ENCODE measurements at regions not wholly inside any gene's neighbourhood (a gene's known extent, or its start where the extent isn't known, plus 50 kb on each side); places are given as distances from the start of the nearest gene placed in this dataset.

DNA sequence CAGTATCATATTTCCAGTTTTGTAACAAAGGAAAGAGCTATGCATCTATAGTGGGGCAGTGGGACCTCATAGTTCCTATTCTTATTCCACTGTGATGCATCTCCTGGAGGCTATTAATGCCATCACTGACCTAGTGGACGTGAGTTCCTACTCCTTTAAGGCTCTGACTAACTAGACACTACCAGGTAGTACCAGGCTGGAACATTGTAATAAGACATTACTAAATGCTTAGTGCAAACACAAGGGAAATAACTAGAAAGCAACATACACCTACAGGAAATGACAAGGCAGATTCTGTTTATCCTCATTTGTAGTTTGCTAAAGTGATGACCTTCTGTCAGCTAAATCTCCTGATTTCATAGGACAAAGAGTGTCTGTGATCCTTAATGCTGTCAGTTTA lies 192.5 kb downstream of the POSTN start:
- DNase-seq = no peak

DNA sequence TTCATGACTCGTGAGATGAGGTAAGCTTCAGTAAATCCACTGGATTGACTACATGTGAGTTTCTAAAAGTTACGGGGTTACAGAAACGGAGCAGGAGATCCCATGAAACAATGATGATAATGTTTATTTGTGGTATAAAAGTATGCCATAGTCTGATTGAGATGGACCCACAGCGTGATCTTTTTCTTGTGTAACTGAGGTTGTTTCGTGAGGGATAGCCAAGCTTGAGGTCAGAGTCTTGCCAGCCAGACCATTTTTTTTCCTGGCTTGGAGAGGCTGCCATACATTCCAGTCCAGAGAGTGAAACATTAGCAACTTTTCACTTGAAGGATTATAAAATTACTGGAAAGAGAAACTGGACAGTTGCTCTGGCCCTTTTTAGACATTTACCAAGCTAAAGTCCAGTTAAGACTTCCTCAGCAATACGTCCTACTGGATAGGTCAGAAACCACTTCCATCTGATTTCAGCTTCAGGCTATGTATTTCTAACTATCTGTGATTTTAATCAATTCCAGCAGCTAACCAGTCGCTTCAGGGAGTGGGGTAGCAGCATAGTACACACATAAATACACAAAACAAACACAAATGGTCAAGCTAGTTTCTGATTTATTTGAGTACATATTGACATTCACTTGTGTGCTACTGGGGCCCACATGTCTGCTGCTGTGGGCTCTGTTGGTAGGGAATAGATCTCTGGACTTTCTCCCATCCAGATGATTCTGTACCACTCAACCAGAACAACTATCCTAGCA lies 194.6 kb downstream of the POSTN start:
- DNase-seq = no peak

DNA sequence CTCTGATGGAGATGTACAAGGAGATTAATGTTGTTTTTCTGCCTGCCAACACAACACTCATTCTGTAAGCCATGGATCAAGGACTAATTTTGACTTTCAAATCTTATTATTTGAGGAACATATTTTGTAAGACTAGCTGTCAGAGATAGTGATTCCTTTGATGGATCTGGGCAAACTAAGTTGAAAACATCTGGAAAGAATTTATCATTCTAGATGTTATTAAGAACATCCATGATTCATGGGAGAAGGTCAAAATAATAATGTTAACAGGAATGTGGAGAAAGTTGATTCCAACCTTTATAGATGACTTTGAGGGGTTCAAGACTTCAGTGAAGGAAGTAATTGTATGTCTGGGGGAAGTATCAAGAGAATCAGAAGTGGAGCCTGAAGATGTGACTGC lies 196.8 kb downstream of the POSTN start:
- DNase-seq = no peak

DNA sequence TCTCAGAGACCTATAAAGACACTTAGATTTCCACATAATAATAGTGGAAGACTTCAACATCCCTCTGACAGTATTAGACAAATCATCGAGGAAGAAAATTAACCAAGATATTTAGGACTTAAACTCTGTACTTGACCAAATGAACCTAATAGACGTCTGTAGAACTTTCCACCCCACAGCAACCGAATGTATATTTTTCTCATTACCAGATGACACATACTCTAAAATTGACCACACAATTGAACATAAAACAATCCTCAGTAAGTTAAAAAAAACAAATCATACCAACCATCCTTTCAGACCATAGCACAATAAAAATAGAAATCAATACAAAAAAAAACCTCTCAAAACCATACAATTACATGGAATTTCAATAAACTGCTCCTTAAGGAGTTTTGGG lies 201.0 kb downstream of the POSTN start:
- DNase-seq = no peak

DNA sequence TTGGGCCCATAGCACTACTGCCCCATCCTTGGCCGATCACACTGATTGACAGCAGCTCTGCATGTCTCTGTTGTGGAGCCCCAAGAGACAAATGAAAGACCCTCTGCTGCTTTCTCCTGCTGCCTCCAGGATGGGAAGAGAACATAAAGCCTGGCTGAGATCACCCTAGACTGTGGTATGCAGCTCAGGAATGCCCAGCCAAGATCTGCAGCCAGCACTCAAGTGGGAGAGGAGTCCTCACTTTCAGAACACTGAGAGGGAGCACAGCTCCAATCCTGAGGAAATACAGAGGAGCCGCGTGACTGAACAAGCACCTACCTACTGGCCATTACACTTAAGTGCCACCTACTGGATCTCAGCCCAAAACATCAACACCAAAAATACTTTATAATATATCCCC lies 203.0 kb downstream of the POSTN start:
- DNase-seq = no peak

DNA sequence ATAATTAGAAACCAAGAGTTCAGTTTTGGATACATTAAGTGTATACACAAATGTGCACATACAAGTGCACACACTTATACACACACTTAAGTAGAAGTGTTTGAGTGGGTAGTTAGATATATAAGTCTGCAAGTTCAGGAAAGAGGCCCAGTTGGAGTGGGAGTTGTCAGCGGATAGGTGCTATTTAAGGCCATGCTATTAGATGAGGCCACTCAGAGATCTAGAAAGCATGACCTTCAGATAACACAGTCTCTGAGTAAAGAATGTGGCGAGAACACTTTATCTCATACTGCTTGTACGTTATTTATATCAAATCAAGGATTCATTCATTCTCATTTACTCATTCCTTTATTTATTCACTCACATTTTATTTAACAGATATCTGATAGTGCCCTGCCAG lies 206.2 kb downstream of the POSTN start:
- no peak for DNase-seq

DNA sequence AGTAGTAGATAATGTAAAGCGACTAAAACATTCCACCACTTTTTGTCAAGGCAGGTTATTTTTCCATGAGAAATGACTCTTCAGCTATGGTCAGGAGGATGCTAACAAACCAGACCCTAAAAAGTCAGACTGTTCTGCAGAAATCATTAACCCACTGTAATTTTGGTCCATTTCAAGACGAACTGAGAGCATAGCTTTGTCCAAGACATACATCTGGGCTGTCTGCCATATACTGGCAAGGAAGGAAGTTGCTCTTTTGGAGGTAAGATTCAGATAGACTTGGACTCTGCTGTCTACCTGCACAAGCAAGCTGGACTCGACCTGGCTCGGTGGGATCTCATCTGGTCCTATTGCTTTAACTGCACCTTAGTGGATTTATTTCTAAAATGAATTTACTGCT lies 207.8 kb downstream of the POSTN start:
- DNase-seq = no peak

DNA sequence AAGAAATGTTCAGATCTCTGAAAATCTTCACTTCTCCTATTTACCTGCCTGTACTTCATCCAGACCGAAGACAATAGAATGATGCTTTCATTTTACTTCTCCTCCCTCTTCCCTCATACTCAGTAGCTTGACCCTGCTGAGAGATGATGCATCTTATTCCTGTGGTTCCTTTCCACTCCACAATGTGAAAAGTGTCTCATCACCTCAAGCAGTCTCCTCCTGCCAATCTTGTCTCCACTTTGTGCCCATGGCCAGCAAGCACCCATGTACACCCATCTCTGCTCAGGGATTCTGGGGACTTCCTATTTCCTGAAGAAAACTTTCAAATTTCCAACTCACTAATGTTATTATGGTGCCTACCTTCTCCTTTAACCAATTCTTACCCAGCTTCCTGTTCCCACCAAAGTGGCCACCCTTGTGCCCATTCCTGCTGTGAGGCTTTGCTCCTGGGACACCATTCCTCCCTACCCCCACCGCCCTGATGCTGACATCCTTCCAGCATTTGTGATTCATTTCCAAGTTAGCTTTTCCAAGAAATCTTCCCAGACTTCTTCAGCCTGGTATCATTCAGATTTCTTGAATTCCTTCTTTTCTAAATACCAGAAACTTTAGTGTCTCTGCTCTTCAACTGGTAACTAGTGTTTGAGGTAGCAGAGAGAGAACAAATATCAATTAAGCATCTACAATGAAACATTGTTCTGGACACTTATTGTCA lies 212.5 kb downstream of the POSTN start:
- DNase-seq = no peak

DNA sequence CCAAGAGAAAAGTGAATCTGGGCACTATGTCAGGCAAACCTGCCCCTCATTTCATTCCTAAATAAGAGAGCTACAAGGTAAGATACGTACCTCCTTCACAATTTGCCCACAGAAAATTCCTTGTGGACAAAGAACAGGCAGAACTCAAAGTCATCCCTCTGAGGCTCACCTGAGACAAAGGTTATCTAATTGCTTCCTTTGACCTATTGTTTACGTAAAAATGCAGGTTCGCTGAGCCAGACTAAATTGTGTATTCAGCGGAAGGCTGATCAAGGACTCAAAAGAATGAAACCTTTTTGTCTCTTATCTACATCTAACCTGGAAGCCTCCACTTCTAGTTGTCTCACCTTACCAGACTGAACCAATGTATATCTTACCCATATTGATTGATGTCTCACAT lies 213.3 kb downstream of the POSTN start:
- no peak for DNase-seq

DNA sequence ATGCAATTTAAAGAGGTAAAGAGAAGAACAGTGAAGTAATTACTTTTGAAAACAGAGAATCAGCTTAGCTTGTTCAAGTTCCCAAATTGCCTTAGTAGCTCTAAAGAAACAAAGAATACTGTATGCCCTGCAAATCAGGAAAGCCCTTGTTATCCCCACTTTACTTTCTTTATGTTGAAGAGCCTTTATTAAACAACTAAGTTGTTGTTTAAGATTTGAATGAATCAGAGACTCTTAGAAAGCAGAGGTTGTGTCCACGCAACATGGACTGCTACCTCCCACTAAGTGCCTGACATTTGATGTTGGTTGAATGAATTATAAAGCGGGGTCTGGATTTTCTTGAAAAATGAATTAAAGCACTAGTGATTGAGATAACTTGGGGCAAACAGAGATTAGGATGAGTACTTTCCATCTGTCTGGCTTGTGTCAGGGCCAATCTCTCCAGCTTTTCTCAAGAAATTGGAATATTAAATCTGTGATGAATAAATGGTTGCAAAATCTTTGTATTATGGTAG lies 214.7 kb downstream of the POSTN start:
- no peak for DNase-seq

DNA sequence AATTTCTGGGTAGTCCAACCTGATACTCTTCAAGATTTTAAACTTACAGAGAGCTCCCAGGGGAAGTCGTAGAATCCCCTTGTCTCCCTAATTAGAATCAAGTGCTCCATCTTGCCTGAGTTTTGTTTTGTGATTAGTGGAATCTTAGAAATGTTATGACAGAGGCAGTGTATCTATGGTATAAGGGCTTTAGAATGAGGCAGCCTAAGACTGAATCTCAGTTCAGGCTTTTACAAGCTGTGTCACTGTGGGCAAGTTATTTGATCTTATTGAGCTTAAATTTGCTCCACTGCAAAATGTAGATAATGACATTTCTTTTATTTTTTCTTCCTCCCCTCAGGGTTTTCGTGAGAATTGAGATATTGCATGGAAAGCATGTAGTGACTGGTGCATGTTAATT lies 215.5 kb downstream of the POSTN start:
- DNase-seq = no peak

DNA sequence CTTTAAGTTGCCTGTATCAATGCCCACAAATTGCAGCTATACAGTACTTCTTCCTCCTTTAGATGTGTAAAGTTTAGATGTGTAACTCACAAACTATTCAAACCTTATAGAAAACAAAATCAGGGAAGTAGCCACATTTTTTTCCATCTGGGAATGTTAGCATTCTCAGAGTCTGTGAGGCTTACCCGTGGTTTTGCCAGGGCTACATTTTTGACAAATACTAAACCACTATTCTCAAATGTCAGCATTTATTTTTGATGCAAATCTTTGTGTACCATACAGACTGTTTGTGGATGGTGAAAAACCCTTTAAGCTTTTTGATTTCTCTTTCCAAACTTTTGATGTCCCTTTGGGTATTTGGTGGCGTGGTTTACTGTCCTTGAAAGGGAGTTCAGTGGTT lies 216.4 kb downstream of the POSTN start:
- no peak for DNase-seq

DNA sequence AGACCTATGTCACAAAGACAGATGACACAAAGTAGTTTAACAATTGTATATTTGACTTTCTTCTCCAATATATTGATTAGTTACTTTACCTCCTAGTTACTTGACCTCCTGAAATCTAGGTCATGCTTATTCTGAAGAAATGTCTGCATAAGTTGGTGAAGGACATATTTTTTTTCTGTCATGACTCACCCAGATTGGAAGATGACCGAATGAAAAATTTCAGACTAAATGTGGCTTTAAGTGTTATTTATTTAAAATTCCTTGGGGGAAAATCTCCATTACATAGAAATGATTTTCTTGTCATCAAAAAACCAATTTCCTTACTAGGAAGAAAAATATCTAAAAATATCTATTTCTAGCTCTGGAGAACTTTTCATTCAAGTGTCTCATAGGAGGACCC lies 217.1 kb downstream of the POSTN start:
- no peak for DNase-seq

DNA sequence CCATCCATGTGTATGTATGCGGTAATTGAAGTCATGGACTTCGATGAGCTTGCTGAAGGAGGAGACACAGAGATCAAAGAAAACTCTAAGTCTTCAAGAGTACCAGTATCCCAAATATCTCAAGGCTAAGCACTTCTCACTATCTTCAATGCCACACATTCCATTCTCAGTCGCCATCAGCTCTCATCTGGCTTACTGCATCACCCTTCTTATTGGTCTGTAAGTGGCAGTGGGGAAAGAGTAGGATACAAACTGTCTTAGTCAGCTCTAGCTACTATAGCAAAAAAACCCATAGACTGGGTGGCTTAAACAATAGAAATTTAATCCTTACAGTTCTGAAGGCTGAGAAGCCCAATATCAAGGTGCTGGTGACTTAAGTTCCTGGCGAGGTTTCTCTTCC lies 218.7 kb downstream of the POSTN start:
- DNase-seq = no peak

DNA sequence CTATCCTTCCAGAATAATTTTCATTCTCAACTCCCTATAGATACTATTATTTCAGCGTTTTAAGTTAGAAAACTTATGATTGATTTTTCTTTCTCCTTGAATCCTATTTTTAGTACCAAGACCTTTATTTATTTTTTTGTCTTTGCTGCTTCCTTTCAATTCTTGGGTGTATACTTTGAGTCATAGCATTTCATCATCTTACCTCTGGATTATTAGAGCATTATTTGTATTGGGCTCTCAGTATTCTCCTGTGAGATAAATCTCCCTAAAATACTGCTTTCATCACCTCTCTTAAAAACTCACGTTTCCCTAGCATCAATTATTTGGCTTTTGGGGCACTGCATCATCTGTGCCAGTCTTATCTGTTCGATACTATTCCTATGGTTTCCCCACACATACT lies 222.8 kb downstream of the POSTN start:
- no peak for DNase-seq

DNA sequence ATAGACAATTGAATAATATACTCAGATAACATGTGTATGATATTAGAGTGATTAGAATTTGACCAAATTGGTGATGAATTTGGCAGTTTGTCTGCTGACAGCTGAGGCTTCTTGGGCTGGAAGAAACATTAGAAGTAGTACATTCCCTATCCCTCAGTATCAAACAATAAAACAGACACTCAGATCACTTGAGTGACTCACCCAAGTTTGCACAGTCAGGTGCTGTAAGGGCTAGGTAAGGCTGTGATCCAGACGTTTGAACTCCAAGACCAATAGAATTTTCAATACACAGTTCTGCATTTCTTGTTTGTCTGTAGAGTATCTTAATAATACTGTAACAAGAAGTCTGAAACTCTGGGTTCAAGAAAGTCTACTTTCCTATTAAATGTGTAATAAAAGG lies 223.5 kb downstream of the POSTN start:
- no peak for DNase-seq

DNA sequence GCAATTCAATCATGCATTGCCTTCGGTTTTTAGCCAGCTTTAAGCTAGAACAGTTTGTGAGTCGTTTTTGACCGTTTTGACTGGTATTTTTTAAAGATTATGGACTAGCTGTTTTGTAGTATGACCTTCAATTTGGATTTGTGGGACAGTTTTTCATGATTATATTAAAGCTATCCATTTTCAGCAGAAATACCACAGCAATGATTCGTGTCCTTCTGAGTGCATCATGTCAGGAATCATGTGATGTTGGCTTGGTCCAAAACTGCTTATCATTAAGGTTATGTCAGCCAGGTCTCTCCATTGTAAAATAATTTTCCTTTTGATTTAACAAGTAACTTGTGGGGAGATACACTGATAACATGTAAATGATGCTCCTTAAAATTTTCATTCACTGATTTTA lies 229.0 kb downstream of the POSTN start:
- DNase-seq = no peak

DNA sequence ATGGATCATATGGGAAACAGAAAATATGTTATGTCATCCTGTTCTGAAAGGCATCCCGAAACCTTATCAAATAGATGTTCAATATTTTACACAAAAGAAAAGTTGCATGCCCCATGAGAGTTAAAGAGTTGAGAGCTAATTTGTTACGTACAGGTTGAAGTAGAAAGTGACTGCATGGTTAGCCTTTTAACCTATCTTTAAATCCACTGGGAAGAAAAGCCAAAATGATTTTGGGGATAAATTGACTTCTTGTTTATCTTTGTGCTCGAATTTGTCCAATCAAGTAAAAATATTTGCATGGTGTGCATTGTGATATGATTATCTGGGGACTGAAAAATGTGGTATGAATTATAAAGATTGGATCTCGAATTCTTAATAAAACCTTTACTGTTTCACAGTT lies 230.1 kb downstream of the POSTN start:
- no peak for DNase-seq

DNA sequence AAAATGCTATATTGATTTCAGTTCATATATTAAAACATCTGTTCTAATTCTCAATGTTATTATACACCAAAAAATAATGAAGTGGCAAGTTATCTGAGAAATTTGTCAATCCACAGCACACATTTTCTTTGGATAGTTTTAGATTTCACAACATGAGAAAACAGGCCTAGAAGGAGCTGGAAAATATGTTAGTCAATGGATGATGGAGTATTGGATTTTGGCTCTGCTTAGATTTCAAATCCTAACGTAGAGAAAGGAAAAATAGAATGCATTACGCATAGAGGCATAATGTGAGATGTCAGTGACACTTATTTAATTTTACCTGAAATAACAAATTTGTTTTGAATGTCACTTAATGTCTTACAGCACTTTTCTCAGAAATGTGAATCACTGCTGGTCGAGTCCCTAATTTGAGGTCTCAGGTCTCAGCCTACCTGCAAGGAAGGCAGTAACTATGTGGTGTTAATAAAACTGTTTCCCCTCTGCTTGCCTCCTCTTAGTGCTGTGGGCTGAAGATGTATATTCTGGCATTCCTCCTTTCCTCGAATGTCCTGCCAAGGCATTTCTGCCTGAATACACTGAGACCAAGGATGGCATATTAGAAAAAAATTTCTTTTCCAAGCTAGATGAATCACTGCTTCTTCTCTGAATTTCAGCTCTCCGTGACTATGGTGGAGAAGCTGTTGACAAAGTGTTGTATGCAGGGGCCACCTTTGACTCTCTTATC lies 232.4 kb downstream of the POSTN start:
- DNase-seq = no peak

DNA sequence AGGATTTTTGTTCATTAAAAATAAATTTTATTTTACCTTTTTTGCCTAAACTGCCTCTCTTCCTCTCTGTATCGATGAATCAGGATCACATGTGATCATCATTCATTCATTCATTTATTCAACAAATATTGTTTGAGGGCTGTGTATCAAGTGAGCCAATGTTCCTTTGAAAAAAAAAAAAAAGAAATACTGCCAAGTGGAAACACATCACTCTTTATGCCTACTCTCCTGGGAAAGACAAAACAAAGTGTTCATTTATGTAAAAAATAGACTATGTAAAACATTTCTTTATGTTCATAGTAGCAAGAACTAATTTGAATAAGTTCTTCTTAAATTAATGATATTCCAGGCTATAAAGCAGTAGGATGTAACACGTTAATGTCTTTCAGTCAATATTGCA lies 233.1 kb downstream of the POSTN start:
- DNase-seq = no peak

DNA sequence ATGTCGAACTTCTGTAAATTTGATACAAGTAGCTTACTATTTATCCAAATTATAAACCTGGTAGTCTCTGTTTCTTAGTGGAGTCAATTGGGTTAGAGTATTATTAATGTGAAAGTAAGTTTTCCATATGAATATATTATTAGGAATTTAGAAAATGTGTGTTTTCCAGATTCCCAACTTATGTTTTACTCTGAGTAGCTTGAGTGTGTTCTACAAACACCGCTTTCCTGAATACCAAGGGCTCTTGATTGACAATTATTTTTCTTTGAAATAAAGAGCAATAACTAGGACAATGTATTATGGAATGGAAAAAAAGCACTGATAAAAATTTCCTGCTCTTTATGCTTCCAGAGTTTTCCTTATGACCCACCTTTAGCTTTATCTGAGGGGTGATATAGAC lies 233.6 kb downstream of the POSTN start:
- no peak for DNase-seq

DNA sequence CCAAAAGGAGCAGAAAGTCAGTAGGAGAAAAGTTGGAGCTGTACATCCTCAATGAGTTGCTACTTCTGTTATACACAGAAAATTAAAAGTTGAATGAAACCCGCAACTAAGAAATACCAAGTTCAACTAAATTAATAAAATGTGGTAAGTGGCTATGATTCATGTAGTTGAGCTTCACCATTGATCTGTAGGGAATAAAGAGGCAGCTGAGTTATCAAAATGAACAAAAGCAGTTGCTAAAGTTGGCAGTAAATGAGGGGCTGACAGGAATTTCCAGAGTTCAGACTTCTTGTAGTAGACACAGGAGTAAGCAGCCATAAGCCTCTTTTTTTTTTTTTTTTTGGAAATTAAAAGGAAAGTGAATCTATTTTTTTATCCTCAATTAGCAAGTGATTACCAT lies 234.6 kb downstream of the POSTN start:
- no peak for DNase-seq

DNA sequence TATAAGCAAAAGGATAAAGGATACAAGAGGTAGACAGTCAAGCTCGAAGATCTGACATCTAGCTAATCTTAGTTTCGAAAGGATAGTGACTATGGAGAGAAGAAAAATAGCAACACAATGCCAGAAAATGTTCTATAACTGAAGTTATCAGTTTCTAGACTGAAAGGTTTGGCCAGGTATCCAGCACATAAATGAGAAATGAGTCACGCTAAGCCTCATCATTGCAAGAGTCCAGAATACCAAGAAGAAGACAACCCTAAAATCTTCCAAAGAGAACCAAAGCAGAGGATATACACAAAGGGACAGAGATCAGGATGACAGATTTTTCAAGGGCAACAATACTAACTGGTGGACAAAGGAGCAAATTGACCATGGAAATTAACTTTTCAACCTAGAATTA lies 237.0 kb downstream of the POSTN start:
- no peak for DNase-seq

DNA sequence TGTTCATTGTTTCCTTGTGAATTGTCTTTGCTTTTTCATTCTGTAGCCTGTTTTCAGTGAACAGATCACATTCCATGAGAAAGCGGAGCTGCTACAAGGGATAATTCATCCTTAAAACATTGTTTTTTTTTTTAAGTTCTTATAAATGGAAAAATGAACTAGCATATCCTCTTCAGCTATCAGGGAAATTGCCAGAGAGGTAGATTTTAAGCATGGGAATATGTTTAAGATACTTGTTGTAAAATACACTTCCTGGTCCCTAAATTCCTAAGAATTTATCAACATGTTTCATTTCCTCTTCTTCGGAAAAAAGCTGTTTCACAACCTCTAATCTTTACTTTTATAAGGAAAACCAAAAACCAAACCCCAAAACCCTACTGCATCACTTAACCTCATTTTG lies 238.0 kb downstream of the POSTN start:
- no peak for DNase-seq
